Stimulated activated CD8-positive, alpha-beta memory T cell treated with anti-CD3 and anti-CD28 coated beads, Interleukin-2, amount 100 ng/mL, for 1 hour (primary cell): ENCODE measurements at regions not wholly inside any gene's neighbourhood (a gene's known extent, or its start where the extent isn't known, plus 50 kb on each side); places are given as distances from the start of the nearest gene placed in this dataset.

Experiments
- DNase-seq, 2 donors: peaks; one replicate each; pipeline ENCODE4 v3.0.0-alpha.2; 2020; ENCODE audit warnings: low read depth in 2 of 2

DNA sequence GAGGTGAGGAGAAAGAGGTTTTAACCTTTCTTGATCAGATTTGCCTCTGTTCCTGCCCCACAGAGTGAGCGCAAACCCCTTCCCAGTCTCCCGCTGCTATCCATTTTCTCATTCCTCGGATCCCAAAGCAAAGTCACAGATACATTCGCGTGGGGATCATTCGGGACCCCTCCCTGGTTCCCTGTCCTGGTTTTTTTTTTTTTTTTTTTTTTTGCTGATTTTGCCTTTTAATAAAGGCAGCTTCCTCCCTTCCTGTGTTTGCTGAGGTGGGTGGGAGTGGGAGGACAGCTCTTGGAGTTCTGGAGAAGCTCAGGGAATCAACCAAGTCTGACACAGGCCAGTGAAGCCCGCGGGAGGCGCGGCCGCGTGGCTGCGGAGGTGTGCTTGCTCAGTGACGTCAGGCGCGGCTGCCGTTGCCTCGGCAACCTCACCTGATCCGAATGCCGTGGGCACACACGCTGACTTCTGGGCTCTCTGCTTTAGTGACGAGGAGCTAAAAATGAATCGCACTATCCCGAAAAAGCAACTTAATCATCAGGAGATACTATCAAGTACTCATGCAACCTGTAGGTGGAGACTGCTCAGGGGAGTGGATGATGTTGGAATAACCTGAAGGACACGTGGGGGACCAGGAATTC lies 106.4 kb downstream of the TBX19 start:
- DNase-seq, result peak; percentile 33 to 65

DNA sequence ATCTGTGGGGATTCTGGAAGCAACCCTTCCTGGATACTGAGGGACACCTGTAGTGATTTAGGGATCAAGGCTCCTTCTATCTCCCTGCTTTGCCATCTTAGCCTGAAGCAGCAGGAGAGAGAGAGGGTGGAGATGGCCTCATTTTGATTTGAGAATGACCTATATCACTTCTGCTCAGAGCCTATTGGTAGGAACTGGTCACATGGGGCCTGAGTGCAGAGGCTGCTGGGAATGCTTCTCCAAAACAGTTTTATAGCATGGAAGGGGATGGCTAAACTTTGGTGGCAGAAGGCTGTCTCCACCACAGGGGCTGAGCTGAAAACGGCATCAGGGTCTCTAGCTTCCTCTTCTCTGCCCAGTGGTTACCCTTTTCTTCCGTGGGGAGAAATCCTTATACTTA lies 105.8 kb downstream of the TBX19 start:
- DNase-seq, result no peak

DNA sequence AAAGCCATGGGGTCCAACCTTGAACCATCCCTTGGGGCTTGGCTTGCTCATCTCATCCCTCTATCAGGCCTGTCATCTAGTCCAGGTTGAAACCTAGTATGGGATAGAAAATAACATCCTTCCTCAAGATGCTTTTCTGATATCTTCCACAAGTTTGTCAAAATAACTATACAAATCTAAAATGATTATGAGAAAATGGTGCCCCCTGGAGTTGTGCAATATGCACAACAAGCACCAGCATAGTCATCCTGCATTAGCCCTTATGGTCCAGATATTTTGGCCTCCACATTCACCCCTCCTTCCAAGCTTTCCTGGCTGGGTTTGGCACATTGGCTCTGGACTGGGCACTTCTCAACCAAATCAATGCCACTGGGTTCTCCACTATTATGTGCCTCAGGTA lies 101.2 kb downstream of the TBX19 start:
- DNase-seq, result no peak

DNA sequence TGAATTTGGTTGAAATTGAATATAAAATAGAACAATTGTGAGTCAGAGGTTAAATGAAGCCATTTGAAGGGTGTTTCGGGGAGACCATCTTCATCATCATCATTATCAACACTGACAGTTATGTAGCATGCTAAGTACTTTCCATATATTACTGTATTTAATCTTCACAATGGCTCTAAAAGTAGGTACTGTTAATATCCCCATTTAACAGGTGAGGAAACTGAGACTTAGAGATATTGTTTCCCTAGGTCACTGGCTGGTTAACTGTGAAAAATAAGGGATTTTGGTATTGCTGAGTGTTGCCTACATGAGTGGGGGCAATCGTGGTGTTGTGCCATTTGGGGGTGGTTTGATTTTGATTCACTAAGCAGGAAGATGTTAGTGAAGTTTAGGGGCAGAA lies 100.3 kb downstream of the TBX19 start:
- no peak for DNase-seq

DNA sequence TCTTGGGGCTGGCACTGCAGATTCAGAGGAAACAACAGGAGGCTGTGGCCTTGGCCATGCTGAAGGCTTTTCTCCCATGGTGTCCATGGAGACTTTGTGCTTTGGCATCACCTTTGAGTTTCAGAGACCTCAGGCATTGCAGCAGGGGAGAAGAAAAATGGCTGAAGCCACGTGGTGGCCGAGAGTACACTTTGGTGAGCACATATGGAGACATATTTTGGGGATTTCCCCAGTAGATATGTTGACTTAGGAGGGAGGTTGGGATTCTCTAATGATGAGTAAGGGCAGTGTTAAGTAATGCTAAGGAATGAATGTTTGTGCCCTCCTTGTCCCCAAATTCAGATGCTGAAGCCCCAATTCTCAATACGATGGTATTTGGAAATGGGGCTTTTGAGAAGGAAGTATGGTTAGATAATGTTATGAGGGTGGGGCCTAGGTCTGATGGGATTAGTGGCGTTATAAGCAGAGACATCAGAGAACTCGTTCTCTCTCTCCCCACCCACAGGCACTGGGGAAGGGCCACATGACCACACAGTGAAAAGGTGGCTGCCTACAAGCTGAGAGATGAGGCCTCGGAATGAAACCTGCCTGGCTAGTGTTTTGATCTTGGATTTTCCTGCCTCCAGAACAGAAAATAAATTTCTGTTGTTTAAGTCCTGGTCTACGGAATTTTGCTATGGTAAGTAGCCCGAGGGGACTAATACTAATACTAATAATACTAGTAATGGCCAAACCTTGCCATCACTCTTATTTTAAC lies 98.6 kb downstream of the TBX19 start:
- DNase-seq, result no peak

GRCh38 chr1:168375566-168376300 lies 95.1 kb downstream of the TBX19 start:
- no peak for DNase-seq

DNA sequence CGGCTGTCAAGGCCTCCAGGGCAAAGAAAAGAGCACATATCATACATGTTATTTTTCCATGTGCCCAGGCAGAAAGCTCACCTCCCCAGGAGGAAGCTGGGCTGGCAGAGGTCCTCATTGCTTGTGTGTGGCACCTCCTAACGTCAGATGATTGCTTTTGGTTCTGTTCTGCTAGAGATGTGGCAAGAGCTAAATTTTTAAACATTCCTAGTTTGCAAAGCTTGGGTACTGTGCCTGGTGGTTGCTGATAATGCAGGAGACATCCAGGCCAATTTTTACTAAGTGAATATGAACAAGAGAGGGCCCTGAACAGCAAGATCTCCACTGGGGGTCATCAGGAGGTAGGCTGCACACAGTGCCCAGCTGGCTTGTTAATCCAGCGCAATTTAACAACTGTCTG lies 93.9 kb downstream of the TBX19 start:
- DNase-seq, result no peak

DNA sequence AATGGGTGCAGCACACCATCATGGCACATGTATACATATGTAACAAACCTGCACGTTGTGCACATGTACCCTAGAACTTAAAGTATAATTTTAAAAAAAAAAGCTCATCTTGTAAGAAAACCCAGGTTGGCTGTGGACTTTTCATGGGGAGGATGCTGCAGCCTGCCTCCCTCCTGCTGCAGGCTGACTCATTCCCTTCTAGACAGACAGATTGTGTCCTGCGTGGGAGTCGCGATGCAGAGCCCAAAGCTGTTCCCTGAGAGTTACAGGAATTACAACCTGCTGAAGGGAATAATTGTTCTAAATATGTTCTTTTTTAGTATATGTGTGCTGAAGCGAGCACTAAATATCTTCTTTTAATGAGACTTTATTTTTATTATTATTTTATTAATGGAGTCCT lies 93.2 kb downstream of the TBX19 start:
- no peak for DNase-seq

DNA sequence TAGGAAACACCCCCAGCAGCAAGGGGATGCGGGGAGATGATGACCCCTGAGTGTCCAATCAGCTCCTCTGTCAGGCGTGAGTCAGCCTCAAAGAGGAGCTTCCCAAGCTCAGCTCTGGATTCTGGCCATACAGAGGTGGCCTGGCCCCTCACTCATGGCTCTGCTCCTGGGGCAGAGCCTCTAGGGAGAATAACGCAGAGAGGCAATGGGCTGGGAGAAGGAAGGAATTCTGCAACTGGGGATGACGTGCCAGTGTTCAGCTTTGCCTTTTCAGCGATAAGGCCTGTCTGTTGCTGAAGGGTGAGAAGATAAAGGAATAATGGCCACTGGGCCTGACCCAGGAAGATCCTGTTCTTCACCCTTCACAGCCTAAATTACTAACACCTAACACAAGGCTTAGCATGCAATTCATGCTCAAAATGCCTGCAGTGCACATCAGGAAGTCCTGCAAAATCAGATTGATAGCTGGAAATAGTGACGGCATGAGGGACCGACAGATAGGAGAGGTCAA lies 92.2 kb downstream of the TBX19 start:
- no peak for DNase-seq

GRCh38 chr1:168372307-168372706 lies 91.6 kb downstream of the TBX19 start:
- no peak for DNase-seq

DNA sequence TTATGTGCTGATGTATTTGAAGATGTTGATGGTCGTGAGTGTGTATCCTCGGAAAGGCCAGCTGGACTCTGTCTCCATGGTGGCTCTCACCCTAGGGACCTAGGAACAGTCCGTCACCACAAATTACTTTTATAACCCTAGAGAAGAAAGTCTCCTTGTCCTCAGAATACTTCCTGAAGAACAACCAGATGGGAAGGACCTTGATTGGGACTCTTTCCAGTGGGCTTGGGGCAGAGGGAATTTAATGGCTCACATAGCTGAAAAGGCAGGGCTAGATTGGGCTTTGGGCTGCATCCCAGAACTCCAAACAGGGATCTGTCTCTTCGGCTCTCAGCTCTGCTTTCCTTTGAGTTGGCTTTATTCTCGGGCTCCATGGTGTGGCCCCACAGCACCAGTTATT lies 90.8 kb downstream of the TBX19 start:
- DNase-seq, result no peak

DNA sequence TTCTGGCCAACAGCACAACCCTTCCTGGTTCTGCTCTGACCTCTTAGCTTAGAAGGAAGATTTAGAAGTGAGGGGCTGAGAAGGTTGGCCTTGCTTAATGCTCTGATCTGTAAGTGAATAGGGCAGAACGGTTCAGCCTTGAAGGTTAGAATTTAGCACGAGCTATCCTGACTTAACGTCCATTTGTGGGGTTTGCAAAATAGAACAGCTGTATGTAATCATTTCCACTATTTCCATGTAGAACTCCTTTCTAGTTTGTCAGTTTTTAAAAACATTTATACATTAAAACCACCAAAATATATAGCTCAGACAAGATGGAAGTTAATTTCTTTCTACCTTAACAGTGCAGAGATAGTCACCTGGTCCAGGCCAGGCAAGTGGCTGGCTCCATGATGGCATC lies 89.9 kb downstream of the TBX19 start:
- DNase-seq, result no peak

GRCh38 chr1:168369655-168370054 lies 89.0 kb downstream of the TBX19 start:
- no peak for DNase-seq

DNA sequence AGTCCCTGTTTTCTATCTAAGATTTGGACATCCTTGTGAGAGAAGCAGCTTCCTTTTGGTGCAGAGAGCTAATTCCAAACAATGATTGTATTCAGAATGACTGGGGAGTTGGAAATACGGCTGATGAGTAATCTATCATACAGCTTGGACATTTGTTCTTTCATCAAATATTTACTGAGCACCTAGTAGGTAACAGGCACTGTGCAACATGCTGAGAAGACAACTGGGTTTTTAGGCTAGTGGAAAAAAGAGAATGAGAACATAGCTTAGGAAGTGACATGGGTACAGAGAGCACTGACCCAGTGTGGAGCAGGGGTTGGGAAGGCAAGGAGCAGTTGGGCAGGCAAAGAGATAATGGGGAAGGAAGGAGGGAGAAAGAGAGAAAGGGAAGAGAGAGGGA lies 87.5 kb downstream of the TBX19 start:
- no peak for DNase-seq

DNA sequence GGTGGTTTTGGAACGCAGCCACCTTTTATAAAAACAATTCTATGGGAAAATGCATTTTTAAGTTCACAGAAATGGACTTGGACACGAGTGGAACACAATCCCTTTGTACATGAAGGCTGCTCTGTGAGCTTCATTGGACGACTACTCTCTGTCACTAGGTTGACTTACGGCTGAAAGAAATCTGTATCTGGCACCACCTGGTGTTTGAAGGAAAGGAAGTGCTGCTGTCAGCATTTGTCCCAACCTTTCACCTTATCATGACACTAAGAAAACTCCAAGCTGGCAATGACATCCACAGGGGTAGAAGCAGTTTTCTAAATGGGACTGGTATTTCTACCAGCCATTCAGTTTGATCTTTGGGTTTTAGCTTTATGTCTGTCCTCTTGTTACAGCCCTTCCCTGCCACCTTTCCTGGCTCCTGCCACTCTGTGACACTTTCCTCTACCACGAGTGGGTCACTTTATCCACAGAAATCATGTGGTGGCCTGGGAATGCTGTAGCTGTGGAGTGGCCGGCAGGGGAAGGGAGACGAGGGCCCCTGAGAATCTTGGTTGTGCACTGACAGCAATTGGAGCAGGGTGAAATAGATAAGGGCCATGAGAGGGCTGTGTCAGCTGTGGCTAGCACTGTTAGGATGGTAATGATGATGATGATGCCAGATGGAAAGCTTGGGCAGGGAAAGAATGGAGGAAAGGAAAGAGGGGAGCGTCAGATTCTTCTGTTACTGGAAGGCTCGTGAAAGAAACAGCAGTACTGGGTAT lies 85.2 kb downstream of the TBX19 start:
- DNase-seq, result no peak
